Fibroblast of mammary gland (primary cell): ENCODE measurements at regions not wholly inside any gene's neighbourhood (a gene's known extent, or its start where the extent isn't known, plus 50 kb on each side); places are given as distances from the start of the nearest gene placed in this dataset.

Source experiments
- DNase-seq: peaks from one replicate; pipeline ENCODE4 v3.0.0-alpha.2; 2010; ENCODE audit warnings: low read depth
- H3K4me3 ChIP-seq: 2 replicates; pipeline ENCODE4 v1.5.1; 2011; ENCODE audit warnings: low read depth, mild to moderate bottlenecking, low read length, moderate library complexity; ENCODE audit not compliant: control insufficient read depth
- TF ChIP-seq, protein P1 (sequence below): conservative IDR thresholded peaks from 2 replicates; pipeline ENCODE4 v1.5.1; 2011; ENCODE audit warnings: low read depth, low read length, inconsistent platforms; ENCODE audit not compliant: control insufficient read depth, insufficient read depth

DNA sequence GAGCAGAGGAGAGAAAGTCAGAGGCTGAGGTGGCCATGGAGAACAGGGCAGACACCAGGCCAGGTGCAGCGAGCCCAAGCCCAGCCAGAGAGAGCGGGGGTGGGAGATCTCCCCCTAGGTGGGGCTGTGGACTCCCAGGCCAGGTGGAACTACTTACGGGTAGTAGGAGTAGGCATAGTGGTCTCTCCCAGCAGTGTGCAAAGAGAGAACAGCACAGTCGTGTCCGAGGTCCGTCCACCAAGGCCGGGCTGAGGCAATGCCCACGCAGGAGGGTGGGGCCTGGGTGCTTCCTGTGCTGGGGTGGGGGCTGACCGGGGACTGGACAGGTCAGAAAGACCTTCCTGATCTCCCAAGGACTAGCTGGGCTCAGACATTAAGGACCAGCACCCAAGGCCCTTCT, 263.7 kb downstream of the PTPRU start:
- TF ChIP-seq, protein P1, sequence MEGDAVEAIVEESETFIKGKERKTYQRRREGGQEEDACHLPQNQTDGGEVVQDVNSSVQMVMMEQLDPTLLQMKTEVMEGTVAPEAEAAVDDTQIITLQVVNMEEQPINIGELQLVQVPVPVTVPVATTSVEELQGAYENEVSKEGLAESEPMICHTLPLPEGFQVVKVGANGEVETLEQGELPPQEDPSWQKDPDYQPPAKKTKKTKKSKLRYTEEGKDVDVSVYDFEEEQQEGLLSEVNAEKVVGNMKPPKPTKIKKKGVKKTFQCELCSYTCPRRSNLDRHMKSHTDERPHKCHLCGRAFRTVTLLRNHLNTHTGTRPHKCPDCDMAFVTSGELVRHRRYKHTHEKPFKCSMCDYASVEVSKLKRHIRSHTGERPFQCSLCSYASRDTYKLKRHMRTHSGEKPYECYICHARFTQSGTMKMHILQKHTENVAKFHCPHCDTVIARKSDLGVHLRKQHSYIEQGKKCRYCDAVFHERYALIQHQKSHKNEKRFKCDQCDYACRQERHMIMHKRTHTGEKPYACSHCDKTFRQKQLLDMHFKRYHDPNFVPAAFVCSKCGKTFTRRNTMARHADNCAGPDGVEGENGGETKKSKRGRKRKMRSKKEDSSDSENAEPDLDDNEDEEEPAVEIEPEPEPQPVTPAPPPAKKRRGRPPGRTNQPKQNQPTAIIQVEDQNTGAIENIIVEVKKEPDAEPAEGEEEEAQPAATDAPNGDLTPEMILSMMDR, result no peak
- no peak overlapping the region for H3K4me3 ChIP-seq
- DNase-seq, result no peak

DNA sequence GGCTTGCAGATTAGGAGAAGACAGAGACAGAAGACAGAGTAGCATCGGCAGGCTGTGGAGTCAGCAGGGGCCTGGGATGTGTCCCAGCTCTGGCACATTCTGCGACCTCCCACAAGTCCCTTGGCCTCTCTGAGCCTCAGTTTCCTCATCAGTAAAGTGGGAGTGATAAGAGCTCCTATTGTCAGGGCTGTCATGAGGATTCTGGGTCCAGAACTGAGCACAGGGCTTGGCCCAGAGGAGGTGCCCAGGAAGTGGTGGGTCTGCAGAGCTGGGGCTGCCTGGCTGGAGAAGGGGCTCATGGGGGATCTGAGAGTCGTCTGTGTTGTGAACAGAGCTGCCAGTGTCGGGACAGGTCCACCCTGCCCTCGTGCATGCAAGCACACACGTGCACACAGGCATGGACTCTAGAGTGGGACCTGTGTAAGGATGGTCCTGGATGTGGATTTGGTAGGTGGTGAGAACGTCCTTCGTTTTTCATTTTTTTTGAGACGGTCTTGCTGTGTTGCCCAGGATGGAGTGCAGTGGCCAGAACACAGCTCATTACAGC, 262.9 kb downstream of the PTPRU start:
- TF ChIP-seq, protein P1, result no peak
- no peak for DNase-seq
- no peak overlapping the region for H3K4me3 ChIP-seq

DNA sequence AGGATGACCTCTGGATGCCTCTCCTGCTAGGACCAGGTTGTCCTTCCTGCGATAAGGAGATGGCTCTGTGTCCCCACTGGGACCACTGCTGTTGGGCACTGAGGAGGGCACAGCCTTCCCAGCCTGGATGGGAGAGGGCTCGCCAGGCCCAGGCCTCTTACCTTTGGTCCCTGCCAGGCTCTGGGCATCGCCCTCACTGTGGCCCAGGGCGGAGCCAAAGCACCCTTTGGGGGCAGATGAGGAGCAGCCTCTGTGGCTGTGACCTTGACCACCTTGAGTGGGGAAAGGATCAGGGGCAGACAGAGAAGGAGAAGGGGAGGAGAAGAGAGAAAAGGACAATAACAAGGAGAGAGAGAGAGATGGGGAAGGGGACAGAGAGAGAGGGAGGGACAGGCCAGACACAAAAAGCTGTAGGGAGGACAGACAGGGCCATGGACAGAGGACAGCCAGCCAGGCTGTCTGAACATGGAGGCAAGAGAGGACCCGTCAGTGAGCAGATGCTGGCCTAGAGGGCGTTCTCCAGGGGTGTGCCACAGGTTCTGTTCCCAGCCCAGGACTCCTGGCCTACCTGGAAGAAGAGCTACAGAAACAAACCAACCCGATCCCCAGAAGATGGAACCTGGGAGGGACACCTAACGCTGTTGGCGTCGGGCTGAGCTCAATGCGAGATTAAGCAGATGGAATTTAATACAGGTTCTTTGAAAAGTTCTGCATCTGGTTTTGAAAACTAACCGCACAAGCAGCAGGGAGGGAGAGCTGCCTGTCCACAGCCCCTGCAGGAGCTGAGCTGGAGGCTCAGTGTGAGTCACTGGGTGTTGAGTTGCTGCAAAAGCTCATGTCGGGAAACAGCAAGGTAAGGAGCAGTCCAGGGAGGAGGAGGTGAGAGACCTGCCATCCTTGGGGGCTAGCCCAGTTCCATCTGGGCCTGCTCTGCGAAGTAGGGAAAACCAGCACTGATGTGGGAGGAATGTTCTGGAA, 262.1 kb downstream of the PTPRU start:
- no peak overlapping the region for H3K4me3 ChIP-seq
- DNase-seq, result peak; percentile 6
- TF ChIP-seq, protein P1, result no peak

DNA sequence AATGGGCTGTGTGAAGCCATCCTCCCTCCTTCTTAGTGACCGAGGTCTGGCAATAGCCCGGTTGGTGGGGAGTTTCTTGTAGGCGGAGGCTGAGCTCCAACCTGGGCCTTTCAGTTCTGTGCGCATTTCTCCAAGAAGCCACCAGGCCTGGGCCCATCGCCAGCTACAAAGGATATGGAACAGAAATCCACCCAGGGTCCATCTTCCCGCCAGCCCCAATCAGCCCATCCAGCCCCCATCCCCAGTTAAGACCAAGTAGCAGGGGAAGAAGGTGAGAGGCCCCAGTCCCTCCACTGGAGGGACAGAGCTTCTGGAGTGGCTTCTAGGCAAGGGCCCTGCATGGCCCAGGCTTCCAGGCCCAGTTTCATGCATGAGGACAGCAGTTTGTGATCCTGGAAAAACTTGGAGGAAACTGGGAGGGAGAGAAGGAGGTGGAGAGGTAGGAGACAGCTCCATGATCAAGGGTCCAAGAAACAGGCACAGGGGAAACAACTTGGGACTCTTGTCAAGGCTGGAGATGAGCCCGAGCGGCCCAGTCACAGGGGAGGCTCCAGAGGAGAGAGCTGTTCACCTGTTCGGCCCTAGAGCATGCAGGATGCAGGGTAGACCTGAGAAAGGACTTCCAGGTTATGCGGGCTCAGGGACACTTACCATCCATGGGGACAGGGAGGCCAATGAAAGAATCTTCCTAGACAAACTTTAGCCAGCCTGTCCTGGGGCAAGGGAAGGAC, 261.2 kb downstream of the PTPRU start:
- no peak for DNase-seq
- TF ChIP-seq, protein P1, result no peak
- no peak overlapping the region for H3K4me3 ChIP-seq

DNA sequence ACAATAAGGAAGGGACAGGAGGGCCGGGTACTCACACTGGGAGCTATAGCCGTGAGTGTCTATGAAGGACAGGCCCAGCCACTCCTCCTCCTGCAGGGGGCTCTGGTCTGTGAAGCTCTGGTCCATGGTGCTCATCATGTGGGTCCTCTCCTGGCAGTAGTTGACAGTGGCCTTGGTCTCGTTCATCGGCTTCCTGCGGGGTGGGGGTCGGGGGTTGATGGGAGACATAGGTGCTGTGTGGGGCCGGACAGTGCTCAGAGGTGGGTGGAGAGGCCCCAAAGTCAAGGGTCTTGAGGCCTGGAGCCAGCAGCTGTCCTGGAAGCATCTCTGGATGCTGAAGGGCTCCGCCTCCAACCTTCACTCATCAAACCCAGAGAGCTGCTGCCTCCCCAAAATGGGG, 260.4 kb downstream of the PTPRU start:
- TF ChIP-seq, protein P1, result no peak
- no peak for DNase-seq
- H3K4me3 ChIP-seq, result no peak overlapping the region

DNA sequence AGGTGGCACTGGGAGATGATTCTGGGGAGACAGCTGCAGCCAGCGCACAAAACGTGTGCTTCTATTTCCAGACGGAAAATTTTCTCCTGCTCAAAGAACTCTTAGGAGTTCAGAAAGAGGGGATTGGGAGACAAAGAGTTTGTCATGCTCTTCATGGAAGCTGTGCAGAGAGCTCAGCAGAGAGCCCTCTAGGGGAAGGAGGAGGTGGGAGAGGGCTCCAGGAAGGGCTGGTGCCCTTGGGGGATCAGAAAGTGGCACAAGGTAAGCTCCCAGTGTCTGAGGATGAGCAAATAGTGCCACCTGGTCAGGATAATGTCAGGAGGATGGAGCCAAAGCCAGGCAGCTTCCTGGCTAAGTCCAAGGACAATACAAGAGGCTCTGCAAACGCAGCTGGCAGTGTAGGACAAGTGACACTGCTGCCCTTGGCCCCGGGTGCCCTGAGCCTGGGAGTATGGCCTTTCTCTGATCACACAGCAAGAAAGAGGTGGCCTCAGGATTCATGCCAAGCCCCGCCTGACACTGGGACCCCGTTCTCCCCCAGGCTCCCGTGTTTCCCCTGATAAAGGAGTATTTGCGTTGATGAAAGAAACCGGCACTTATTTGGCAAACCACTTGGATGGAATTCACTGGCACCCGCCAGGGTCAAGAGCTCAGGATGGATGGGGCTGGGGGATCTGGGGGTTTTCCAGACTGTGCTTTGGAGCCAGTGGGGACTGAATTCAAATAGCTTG, 254.0 kb downstream of the PTPRU start:
- no peak overlapping the region for H3K4me3 ChIP-seq
- no peak for DNase-seq
- TF ChIP-seq, protein P1, result no peak
